Gastrocnemius medialis (tissue), 4 donors: ENCODE measurements at regions not wholly inside any gene's neighbourhood (a gene's known extent, or its start where the extent isn't known, plus 50 kb on each side); places are given as distances from the start of the nearest gene placed in this dataset.

ENCODE experiments used
- CTCF ChIP-seq, 5 experiments: fragments of 450-650 bp in 3 of 5; fragments of 200-600 bp in 2 of 5; sonication (generic) in 2 of 5; IDR thresholded peaks in 4 of 5; conservative IDR thresholded peaks in 1 of 5; 1 replicate in 4 of 5; 2 replicates in 1 of 5; pipeline ENCODE4 v1.5.1; 2016 to 2019; ENCODE audit warnings: antibody characterized with exemption in 5 of 5, mild to moderate bottlenecking in 3 of 5, moderate library complexity in 3 of 5
- POLR2A ChIP-seq, 2 donors: fragments of 450-650 bp; IDR thresholded peaks; one replicate each; pipeline ENCODE4 v1.6.1; 2017; ENCODE audit warnings: antibody characterized with exemption in 2 of 2, mild to moderate bottlenecking in 2 of 2, moderate library complexity in 2 of 2

GRCh38 chrX:88170553-88170952 lies 576.5 kb upstream of the CPXCR1 start:
- TF ChIP-seq POLR2A (IDR thresholded peaks at IDR 0.05) (no peak), CTCF (IDR thresholded peaks at IDR 0.05 in 4 of 5, conservative IDR thresholded peaks at IDR 0.05 in 1 of 5) (no peak)
